ENCODE measurements at regions not wholly inside any gene's neighbourhood (a gene's known extent, or its start where the extent isn't known, plus 50 kb on each side); places are given as distances from the start of the nearest gene placed in this dataset.

DNA sequence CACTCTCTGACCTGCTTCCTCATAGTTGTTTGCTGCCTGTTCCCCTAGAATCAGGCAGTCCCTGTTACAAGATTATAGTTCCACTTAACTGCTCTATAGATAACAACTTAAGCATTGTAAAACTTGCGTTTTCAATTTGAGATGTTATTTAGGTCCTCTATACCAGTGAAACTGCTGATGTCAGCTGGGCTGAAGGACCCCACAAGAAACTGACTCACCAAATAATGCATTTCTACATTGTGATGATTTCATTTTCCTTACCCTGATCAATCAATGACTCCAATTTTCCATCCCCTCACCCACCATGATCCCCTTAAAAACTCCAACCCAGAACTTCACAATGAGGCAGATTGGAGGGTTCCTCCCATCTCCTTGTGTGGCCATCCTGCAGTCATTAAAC, 280.7 kb downstream of the SLITRK1 start:
- no peak for DNase-seq

GRCh38 chr13:83592095-83592494, 290.2 kb downstream of the SLITRK1 start:
- no peak for DNase-seq

- no peak for DNase-seq
These were observed 292.5 kb downstream of the SLITRK1 start for GRCh38 chr13:83589814-83590213.

GRCh38 chr13:83577183-83577582, 305.1 kb downstream of the SLITRK1 start:
- no peak for DNase-seq

GRCh38 chr13:83568019-83568418, 314.3 kb downstream of the SLITRK1 start:
- DNase-seq = no peak

- DNase-seq = no peak
These were observed 318.8 kb downstream of the SLITRK1 start for GRCh38 chr13:83563499-83563898.

GRCh38 chr13:83557845-83558244, 324.4 kb downstream of the SLITRK1 start:
- DNase-seq = no peak

GRCh38 chr13:83549671-83550070, 332.6 kb downstream of the SLITRK1 start:
- DNase-seq = no peak

DNA sequence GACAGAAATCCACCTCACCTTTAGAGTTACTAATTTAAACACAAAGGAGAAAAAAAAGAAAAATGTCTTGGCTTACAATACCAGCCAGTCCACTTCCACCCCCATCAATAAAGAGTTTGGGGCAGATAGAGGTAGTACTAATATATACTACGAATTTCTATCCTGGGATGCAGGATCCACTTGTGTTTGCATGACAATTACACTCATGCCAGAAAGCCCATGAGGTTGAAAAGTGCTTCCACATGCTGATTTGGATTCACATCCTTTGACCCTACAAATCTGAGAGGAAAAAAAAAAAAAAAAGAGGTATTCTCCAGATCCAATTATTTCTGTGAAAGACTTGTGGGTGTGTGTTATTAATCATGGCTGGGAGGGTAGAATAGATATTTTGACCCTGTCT, 335.2 kb downstream of the SLITRK1 start:
- no peak for DNase-seq

DNA sequence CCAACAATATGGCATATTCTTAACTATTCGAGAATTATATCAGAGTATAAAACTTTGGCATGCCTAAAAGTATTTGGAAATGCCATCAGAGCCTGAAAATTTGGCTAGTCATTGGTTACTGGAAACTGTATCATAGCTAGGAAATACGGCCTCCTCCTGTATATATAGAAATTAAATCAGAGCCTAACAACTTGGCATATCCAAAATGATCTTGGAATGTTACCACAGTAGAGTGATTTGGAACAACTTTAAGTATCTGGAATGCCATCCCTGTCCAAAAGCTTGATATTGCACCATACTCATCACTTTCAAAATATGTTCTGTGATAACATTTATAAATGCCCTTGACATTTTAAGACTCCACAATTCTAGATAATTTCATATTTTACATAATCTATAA, 335.8 kb downstream of the SLITRK1 start:
- DNase-seq = no peak

DNA sequence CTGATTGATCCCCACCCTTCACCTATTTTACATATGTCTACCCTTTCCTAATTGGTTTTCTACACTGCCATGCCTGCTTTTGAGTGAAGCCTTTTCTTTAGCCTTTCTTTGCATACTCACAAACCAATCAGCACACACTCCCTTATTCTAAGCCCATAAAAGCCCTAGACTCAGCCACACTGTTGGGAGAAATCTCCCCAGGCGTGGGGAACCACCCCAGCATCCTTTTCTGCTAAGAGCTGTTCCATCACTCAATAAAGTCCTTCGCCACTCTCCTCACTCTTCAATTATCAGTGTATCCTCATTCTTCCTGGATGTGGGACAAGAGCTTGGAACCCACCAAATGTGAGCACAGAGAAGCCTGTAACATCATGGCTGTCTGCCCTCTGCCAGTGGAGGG, 343.6 kb downstream of the SLITRK1 start:
- DNase-seq = no peak

GRCh38 chr13:83536941-83537340, 345.3 kb downstream of the SLITRK1 start:
- DNase-seq = no peak

GRCh38 chr13:83536153-83536552, 346.1 kb downstream of the SLITRK1 start:
- DNase-seq = no peak

GRCh38 chr13:83532809-83533208, 349.5 kb downstream of the SLITRK1 start:
- no peak for DNase-seq

DNA sequence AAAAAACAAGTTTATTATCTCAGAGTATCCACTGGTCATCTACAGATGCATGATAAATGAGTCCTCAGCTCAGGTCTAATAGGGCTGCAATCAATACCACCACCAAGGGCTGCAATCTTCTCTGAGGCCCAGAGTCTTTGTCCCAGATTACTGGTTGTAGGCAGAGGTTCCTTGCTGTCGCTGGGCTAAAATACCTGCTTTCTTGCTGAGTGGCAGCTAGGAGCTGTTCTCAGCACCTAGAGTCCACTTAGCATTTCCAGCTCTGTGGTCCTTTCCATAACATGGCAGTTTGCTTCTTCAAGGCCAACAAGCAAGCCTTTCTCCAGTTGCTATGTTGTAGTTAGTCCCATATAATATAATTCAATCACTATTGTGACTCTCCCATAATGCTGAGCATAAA, 351.3 kb downstream of the SLITRK1 start:
- no peak for DNase-seq

DNA sequence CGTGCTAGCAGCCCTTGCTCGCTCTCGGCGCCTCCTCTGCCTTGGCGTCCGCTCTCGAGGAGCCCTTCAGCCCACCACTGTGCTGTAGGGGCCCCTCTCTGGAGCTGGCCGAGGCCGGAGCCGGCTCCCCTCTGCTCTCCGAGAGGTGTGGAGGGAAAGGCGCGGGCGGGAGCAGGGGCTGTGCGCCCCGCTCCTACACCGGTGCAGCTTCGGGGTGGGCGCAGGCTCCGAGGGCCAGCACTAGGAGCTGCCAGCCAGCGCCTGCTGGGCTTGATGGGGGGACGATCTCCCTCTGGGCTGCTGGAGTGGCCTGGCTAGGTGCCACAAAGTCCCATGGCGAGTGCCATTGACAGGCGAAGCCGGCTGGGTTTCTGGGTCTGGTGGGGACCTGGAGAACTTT, 365.5 kb downstream of the SLITRK1 start:
- DNase-seq = no peak

- no peak for DNase-seq
These were observed 366.8 kb downstream of the SLITRK1 start for GRCh38 chr13:83515268-83516015.

DNA sequence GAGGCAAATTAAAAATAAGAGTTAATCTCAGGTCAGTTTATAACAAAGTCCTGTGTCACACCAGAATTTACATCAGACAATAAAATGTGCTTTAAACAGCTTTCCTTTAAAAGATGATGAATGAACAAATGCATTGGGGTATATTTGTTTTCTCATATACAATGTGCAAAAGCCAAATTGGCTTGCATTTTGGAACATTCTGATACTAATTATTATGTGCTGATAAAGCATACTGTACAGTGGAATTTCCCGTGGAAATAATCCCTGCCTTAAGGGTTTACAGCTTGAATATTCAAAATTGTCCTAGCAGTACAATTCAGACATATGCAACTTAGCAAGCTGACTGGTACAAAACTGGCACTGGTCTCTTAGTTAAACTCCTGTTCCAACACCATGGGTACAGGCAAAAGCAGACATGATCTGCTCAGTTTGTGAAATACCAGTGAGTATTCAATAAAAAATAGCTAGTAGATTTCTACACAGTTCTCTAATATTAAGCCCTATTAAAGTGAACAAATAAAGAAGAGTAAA, 373.4 kb downstream of the SLITRK1 start:
- no peak for DNase-seq

GRCh38 chr13:83503424-83503823, 378.9 kb downstream of the SLITRK1 start:
- no peak for DNase-seq

DNA sequence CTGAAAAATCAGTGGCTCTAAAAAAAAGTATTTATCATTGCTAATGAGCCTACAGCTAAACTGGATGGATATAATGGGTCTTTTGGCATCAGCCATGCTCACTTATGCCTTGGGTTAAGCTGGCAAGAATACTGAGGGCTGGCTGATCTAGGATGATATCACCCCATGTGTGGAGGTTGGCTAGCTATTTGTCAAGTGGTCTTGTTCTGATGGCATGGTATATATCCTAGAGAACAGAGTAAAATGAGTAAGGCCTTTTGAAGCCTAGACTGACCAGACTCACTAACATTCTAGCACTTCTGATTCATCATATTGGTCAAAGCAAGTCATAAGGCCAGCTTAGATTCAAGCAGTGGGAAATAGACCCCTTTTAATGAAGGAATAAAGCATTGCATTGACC, 383.0 kb downstream of the SLITRK1 start:
- no peak for DNase-seq

DNA sequence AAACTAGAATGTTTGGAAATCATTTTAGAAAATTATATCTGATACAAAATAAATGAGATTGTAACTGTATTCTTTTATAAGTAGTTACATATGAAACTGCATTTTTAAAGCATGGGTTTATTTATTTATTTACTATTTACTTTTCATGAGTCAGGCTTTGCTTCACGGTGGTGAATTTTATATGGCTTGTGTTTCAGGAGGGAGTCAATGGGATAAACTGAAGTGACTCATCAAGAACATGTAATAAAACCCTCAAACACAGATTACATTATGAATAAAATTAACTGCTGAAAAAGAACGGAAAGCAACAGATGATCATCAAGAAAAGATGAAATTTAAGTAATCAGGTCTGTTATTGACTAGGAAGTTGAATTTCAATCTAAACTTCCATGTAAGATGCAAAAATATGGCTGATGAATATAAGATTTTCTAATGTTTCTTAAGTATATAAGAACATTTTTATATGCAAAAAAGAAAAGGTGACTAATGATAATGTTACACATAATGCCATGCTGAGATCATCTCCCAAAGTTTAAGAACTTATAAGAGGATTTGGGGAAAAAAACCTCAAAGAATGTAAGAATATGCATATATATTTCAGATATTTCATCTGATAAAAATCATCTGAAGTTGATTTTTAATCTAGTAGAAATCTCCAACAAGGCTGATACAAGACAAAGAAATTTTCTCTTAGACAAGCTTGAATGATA, 383.6 kb downstream of the SLITRK1 start:
- no peak for DNase-seq

- DNase-seq = no peak
These were observed 384.2 kb downstream of the SLITRK1 start for GRCh38 chr13:83498045-83498444.

DNA sequence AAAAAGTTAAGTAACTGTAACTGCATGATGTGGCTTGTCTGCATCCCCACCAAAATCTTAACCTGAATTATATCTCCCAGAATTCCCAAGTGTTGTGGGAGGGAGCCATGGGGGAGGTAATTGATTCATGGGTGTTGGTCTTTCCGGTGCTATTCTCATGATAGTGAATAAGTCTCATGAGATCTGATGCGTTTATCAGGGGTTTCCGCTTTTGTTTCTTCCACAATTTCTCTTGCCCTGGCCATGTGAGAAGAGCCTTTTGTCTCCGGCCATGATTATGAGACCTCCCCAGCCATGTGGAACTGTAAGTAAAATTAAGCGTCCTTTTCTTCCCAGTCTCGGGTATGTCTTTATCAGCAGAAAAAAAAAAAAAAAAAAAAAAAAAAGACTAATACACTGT, 385.8 kb downstream of the SLITRK1 start:
- DNase-seq = no peak

DNA sequence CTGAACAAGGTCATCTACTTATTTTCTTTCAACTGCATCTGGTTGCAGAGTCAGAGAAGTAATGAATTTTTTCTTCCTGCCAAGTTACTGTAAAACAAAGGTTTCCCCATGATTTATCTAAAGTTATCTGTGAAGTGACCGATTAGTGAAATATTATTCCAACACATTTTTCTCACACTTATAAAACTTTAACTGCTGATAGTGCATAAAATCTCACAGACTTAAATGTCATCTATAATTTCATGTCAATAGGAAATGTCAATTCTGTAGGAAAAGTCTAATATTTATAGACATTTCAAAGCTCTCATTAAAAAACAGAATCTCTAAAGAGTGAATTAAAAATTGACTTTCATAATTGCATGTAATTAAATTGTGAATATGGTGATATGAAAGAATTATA, 397.2 kb downstream of the SLITRK1 start:
- no peak for DNase-seq
